C4-2B (cell line): ENCODE measurements at regions not wholly inside any gene's neighbourhood (a gene's known extent, or its start where the extent isn't known, plus 50 kb on each side); places are given as distances from the start of the nearest gene placed in this dataset.

ENCODE experiments used
- ZFX ChIP-seq: fragments of 450-650 bp; IDR thresholded peaks from 2 replicates; pipeline ENCODE4 v1.6.1; 2017
- TF ChIP-seq, protein P1 (sequence below): fragments of 450-650 bp; conservative IDR thresholded peaks from 2 replicates; pipeline ENCODE4 v1.5.1; 2017; ENCODE audit warnings: mild to moderate bottlenecking

DNA sequence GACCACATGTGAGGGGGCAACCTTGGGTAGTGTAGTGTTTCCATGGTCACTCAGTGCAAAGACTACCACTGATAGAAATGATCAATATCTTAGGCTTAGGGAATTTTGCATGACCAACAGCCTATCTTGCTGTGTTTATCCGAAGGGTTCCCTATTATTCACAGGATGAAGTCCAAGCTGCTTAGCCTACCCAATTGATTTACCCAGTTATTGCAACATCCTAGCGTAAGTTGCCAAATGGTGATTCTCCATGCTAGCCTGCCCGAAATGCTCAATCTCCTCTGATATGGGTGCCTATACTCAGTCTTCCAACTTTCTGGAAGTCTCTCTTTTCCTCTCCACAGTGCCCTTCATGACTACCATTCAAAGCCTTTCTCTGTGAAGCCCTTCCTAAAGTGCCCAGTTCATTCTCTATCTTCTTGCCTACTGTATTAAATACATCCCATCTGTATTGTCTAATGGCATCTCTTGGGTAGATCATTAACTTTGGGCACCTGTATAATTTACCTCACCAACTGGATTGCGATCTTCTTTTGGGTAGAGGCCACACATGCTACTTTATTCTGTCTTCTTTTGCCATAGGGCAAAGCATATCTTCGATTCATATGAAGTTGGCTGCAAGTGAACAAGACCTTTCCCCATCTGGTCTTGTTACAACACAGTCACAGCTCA, 240.5 kb downstream of the CLIC5 start:
- TF ChIP-seq, protein P1, sequence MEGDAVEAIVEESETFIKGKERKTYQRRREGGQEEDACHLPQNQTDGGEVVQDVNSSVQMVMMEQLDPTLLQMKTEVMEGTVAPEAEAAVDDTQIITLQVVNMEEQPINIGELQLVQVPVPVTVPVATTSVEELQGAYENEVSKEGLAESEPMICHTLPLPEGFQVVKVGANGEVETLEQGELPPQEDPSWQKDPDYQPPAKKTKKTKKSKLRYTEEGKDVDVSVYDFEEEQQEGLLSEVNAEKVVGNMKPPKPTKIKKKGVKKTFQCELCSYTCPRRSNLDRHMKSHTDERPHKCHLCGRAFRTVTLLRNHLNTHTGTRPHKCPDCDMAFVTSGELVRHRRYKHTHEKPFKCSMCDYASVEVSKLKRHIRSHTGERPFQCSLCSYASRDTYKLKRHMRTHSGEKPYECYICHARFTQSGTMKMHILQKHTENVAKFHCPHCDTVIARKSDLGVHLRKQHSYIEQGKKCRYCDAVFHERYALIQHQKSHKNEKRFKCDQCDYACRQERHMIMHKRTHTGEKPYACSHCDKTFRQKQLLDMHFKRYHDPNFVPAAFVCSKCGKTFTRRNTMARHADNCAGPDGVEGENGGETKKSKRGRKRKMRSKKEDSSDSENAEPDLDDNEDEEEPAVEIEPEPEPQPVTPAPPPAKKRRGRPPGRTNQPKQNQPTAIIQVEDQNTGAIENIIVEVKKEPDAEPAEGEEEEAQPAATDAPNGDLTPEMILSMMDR = no peak
- TF ChIP-seq ZFX = no peak
